ENCODE measurements at regions not wholly inside any gene's neighbourhood (a gene's known extent, or its start where the extent isn't known, plus 50 kb on each side); places are given as distances from the start of the nearest gene placed in this dataset.

DNA sequence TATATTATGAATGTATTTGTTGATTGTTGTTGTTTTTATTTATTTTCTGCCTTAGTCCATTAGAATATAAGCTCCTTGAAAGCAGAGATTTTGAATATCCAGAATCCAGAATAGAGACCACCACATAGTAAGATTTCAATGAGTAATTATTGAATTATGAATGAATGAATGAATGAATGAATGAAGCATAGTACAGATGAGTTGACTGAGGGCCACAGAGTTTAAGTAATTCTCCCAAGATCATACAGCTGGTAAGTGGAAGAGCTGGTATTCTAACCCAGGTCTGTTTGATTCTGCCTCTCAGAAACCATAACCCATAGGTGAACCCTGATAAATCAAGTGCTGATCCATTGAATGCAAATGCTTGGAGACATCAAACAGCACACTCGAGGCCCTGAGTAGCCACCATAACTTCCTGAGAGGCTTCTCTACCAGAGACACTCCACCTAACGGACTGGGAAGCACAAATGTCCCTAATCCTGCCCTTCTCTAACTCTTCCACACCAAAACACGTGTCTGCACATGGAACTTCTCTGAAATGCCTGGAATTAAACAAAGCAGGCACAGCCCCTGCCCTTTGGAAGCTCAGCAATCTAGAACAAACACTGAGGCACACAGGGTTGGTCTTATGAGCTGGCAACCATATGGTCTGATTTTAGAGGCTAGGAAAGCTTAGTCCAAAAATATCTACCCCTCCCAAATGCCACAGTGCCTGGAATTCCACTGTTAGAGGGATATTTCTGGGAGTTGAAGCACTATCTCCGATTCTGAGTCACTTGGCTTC lies 190.1 kb downstream of the FOXO1 start:
- no peak for DNase-seq

DNA sequence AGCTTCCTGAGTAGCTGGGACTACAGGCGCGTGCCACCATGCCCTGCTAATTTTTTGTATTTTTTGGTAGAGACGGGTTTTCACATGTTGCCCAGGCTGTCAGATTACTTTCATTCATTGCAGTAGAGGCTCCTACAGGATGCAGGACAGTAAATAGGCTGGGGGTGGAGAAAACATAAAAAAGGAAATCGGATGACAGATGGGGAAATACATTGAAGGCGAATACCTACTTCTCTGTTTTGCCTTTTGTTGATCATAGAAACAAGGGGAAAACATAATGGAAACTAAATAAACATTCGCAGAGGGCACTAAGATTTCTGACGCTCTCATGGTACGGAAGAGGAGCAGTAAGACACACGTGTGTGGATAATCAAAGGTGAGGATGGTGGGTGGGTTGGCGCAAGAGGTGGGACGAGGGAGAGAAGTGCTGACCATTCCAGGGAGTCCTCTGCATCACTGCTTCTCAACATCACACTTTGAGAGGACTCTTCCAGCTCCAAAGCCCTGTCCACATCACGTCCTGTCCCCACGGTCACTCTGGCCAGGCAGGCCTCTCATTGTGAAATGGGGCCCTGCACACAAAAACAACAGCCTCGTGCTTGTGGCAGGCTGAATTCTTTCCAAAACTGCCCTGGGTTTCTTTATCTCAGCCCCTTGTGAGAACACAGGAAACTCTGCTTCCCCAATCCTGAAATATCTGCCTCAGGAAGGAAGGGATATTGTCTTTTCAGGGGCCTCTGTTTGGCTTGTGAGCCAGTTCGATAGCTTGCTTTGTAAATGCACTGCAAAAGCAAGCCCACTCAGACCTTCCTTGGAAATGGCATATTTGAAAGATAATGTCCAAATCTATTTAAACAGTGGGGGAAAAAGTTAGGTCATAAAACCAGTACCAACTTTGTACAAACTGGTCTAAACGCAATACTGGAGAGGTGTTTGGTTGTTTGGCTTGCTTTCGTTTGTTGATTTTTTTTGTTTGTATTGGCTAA lies 188.5 kb downstream of the FOXO1 start:
- DNase-seq: no peak

DNA sequence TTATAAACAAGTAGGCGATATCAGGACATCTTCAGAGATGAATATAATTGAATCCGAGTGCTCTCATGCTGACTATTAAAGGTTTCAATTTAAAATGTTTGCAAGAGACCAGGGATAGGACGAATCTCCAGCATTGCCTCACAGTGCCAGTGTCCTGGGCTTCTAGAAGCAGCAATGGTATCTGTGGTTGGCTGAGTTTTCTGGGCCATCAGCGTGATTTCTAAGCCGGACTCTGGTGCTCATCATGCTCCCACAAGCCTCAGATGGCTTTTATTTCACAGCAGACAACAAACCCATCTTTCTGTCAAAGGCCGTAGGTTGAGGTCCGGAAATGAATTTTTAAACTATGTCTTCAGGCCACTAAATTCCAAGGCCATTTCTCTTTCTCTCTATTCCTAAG lies 187.7 kb downstream of the FOXO1 start:
- no peak for DNase-seq

DNA sequence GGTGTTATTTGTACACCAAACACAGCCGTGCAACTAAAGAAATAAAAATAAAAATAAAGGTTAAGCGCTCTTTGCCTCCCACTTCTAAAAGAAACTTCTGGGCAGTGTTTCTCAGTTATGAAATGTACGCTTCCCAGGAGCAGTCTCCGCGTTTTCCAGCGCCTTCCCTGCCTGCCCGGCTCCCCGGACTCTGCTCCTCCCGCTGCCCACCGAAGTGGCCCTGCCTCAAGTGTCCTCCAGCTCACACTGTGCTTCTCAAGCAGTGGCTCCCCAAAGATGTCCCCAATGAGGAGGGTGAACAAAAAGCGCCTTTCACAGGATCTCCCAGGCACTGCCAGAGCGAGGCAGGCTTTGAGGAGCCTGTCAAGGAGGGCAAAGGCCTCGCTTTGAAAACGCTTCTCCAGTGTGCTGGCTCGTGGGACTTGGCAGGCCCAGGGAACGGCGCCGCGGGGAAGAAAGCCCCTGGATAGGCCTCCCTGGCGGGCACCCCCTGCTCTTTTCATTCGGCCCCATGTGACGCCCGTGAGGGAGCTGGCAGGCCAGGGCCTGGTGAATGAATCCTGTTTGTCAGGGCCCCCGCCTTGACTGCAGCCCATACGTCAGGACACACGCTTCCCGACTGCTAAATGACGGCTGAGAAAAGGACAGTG lies 187.1 kb downstream of the FOXO1 start:
- DNase-seq: no peak

DNA sequence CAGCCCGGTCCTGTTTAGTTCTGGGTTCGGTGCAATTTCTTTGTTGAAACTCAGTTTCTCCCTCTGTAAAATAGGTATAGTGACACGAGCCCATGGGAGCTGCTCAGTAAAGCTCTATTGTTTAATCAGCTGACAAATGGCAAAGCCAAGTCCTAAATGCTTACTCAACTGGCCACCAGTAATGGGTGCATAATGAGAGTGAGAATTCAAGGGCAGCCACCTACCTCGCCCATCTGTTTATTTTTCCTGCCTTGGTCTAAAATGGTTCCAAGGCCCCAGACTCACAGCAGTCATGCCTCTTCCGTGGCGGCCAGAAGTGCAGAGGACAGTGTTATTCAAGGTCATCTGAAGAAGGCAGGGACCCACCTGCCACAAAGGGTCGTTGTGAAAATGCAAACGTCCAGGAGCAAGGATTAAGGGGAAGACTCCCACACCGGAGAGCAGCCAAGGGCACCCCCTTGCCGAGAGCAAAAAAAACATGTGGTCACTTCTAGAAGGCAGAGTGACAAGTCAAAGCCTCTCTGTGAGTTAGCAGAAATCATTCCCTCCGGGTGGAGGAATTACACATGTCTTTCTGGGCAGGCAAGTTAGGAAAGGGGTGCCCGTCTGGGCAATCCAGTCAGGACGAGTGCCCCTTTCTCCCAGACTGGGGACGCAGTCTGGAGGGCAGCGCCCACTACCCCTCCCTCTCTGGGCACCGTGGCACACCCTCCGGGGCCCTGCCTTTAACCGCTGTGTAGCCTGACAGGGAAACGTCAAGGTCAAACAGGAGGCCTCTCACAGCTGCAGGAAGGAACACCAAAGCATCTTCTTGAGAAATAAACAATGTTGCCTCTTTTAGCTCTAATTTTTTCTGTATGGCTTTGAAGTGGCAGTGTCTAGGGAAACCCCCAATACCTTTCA lies 186.2 kb downstream of the FOXO1 start:
- DNase-seq: no peak

DNA sequence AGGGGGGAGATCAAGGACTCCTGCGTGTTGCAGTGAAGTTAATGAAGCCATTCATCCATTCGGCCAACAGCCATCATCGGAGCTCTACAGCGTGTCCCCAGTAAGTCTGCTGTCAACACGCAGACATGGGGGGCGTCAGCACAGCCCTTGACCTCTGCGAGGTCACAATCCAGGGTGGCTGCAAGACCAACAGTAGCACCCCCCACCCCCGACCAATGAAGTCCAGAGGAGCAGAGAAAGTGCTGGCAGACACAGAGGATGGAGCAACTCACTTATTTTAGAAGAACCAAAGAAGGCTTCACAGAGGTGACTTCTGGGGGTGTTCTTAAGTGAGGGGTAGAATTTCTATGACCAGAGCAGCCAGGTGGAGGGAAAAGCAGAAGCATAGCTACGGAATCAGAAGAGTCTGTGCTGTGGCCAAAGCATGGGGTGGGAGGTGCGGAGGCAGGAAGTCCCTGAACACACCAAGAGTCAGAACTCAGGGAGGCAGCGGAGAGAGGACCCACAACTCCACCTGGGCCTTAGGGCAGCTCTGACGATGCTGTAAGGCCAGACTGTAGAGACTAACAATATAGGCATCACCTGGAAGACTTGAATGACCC lies 185.4 kb downstream of the FOXO1 start:
- DNase-seq: no peak

DNA sequence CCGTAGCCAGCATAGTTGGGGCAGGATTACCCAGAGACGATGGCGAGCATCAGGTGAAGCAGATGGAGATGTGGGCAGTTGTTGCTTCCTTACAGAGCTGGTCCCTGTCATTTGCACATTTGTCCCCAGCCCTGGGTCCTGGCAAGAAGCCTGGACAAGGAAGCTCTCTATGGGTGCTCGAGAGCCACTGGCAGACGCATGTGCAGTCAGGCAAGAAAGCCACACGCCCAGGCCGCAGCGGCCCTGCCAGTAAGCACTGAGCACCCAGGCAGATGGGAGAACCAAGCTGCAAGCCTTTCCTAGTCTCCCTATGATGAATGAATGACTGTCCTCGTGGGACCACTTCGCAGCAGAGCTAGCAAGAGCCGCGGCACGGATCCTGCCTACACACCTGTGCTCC lies 182.8 kb downstream of the FOXO1 start:
- DNase-seq: peak; percentile 28 to 29

DNA sequence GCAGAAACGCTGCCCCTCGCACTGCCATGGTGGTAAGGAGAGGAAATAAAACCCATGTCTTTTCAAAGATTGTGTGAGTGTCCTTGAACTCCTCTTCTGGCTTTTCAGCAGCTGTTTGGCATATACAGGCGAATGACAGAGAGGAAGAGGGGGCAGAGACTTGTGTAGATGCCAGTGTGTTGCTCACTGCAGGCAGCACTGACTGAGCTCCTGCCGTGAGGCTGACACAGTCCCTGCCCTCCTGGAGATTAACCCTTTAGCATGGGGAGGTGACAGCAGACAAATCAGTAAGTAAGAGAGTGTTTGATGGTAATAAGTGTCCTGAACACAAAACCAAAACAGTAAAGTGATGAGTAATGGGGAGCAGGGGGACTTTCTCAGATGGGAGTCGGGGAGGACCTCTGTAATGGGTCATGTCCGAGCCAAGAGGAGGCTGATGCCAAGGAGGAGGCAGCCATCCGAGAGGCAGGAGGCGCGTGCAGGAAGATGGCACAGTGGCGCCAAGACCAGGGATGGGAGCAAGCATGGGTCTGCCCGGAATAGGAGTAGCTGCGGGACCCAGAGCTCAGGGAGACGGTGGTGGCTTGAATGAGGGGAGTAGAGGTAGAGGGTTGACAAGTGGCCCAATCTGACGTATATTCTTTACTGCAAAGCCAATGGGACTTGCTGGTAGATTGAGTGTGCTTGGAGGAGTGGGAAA lies 182.2 kb downstream of the FOXO1 start:
- no peak for DNase-seq

DNA sequence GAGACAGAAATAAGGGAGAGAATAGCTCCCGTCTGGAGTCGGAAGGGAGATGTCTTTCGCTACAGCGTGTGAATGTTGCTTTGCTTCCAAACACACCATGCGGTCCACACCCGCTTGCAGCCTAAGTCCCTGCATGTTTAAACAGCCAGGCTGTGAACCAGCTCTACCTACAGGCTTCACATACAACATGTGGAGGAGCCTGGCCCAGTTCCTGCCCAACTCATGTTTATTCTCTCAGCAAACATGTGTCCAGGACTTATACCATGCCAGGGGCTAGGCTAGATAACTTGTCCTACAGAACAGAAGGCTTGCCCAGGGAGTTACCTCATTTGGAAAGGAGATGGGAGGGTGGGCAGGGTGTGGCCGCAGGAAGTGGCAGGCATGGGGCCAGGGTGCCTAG lies 181.5 kb downstream of the FOXO1 start:
- DNase-seq: no peak

DNA sequence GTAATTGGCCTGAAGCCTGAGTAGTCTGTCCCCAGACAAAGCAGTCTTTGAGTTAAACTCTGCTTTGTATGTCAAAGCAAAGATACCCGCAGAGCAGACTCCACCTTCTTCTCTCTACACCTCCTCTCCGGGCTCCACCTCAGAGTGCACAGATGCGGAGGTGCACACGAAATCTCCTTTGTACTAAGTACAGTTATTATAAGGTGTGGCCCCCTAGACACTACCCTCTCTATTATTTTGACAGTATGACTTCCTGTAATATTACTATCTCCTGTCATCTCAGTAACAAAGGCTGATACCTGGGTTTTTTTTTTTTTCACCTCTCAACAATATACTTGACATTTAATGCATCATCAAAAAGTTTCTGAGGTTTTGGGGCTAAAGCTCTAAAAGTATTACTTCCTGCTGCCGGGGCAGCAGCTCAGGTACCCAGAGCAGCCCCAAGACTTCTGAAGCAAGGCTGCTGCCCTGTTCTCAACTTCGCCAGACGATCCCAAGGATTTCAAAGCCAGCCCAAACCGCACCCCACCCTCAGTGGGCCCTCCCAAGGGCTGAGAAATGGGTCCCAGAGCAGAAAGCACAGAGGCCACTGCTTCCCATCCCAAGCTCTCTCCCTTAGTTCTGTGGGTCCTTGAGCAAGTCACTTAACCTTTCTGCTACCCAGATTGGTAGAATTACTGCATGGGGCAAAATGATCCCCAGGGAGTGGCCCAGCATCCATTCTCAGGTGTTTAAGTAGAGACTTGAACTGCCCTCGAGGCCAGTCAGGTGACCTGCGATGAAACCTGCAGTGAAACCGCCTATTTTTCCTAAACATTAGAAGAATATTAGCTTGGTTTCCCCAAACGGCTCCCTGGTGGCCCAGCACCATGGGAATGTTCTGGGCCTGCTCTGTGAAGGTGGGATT lies 180.6 kb downstream of the FOXO1 start:
- no peak for DNase-seq

DNA sequence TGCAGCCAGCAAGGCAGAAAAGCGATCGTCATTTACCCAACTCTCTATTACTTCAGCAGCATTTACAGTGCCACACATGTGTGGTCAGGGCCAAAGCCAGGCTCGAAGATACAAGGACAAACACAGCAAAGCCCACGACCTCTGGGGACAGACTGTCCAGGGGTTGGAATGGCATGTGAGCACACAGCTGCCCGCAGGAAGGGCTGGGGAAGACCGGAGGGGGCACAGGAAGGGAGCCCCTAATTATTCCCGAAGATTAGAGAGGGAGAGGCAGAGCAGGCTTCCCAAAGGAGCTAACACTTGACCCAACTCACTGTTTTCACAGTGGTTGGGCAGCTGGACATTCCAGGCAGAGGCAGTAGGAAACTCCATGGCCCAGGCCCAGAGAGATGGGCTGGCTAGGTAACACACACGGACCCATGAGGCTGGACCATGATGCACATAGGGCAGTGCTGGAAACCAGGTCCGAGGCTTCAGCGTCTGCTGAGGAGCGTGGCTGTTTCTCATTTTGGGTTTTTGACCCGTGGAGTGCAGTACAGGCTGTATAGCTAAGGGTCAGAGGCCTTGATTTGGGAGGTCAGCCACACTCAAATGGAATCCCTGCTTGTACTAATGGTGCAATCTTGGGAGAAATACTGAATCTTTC lies 179.8 kb downstream of the FOXO1 start:
- DNase-seq: no peak

DNA sequence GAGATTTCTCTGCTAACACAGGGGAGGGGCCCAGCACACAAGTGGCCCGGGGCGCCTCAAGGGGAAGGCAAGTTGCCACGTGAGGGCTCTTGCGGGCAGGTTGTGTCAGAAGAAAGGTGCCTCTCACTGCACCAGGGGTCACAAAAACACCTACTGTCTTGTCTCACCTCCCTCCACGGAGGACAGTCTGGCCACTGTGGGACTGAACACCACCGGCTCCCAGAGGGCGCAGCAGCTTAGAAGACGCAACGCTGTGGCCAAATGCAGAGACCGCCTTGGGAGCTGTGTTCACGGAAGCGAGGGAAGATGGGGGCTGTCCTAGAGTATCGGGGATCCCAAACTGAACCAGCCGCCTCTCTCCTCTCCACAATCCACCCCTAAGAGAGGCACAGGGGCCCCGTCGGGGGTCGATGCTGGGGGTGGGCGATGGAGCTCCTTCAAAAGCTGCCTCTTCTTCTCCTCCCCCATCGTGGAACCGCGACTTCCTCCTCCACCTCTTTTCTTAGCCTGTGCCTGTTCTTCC lies 177.5 kb downstream of the FOXO1 start:
- no peak for DNase-seq

DNA sequence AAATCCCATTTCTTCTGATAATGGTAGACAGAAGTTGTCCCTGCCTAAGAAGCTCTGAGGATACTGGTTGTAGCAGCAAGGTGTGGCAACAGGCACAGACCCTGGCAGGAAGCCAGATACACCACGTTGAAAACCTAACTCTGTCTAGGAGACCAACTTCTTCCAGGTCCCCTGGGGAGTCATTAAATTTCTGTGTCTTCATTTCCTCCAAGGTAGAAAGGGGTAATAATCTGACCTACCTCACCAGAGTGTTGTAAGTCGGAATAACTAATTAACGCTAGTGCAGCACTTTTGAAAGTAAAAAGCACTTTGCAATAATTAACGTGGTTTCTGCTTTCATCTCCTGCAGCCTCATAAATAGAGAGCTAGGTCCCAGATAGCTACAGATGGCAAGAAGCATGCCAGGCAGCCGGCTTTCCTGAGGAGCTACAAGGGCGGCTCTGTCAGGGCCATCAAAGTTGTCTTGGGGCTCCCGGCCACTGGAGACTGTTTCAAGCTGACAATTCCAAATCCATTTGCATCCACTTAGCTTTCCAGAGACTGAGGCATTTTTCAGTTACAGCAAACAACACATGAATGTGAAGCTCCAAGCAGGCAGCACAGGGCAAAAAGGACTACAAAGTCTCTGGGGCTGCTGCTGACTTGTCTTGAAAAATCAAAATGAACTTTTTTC lies 176.2 kb downstream of the FOXO1 start:
- DNase-seq: no peak

DNA sequence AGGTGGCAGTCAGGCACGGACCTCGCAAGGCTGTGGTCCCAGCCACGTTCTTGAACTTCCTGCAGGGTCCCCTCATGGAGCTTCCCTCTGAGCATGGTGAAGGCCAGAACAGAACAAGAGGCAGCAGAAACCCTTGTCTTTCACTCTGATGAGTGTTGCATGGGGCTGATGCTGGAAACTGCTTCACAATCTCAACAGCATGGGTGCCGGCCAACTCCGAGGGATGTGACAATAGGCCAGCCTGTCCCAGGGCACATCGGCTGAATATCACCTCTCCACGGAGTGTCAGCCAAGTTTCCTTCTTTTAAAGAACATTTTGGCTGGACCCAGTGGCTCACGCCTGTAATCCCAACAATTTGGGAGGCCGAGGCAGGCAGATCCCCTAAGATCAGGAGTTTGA lies 173.9 kb downstream of the FOXO1 start:
- no peak for DNase-seq

DNA sequence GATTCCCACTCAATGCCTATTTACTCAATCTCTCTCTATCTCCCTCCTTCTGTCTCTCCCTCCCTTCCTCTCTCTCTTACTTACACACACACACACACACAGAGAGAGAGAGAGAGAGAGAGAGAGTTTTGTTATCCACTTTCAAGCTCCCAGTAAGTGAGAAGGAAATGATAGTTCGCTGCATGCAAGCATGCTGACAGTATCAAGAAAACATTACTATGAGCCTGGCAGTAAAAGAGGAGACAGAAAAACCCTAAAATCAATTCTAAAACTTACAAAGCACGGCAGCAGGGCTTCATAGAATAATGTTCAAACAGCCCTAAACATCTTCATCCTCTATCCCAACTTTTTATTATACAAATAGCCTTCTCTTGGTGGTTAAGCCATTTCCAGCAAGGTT lies 171.9 kb downstream of the FOXO1 start:
- no peak for DNase-seq

DNA sequence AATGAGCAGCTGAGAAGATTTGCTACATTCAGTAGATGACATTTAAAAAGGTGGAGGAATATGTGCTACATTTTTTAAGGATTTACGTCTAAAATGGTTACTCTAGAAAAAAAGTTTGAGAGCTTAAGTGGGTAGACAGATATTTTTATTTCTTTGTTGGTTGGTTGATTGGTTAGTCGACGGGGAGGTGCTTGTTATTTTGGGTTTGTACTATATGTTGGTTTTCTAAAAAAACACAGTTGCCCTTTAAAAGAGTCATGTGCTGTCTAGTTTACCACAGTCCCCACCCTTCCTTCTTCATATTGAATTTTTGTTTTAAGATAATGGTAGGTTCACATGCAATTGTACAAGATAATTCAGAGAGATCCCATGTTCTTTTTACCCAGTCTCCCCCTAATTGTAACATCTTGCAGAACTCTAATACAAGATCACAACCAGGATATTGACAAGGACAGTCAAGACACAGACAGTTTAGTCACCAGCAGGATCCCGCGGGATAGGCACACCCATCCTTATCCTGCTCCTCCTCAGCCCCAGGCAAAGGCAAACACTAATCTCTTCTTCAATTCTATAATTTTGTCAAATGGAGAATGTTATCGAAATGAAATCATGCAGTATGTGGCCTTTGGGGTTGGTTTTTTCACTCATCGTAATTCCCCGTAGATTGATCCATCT lies 171.4 kb downstream of the FOXO1 start:
- DNase-seq: no peak

DNA sequence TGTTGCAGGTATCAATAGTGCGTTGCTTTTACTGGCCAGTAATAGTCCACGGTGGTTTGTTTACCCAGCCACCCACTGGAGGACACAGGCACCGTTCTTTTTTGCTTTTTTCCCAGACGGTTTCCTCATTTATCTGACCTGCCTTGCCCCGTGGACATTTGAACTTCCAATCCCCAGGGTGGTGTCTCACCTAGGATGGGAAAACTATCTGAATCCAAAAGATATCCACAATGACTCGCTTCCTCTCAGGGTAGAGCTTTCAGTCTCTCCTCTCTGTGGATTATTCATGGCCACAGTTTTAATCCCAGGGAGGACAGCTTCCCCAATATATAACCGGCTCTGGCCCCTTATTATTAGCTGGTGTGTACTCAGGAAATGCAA lies 170.8 kb downstream of the FOXO1 start:
- no peak for DNase-seq
